Endometrium (tissue), 2 donors: ENCODE measurements at regions not wholly inside any gene's neighbourhood (a gene's known extent, or its start where the extent isn't known, plus 50 kb on each side); places are given as distances from the start of the nearest gene placed in this dataset.

Experiments
- FAIRE-seq: peaks from 2 replicates; lab custom pipeline; 2012; peaks lifted over from hg19 to GRCh38; lab: Jason Lieb, UNC
- donor health status: control.
- donor health status: control.

DNA sequence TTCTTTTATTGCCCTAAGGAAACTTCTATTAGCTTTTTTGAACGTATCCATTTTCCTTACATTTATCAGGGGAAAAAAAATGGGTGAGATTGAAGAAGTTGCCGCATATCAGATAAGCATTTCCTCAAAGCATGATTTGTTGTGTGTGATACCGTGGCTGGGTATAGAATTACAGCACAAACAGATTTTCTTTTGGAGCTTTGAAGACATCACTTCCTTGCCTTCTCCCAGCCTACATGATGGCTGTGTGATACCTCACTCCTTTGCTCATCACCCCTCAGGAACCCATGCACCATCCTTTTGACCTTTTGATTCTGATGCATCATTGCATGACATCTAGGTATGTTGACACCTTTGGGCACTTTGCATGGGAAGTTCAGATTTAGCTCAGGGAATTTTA lies 1155.3 kb downstream of the BRD1 start:
- FAIRE-seq: no peak

DNA sequence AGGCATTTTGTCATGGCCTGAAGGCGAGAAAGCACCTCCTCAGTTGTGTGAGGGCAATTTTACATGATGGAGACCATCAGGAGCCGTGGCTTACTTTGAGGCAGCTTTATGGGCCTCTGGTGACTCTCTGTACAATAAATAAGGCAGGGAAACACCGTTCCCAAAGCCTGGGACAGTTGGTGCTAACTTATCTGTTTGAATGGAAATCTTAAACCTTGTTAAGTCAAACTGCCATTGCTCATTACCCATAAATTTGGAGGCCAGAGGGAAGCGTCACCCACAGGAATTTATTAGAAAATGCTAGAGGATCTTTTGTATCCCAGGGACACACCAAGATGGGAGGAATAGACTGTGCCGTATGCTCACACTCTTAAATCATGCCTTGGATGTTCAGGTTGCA lies 1156.9 kb downstream of the BRD1 start:
- FAIRE-seq: no peak

DNA sequence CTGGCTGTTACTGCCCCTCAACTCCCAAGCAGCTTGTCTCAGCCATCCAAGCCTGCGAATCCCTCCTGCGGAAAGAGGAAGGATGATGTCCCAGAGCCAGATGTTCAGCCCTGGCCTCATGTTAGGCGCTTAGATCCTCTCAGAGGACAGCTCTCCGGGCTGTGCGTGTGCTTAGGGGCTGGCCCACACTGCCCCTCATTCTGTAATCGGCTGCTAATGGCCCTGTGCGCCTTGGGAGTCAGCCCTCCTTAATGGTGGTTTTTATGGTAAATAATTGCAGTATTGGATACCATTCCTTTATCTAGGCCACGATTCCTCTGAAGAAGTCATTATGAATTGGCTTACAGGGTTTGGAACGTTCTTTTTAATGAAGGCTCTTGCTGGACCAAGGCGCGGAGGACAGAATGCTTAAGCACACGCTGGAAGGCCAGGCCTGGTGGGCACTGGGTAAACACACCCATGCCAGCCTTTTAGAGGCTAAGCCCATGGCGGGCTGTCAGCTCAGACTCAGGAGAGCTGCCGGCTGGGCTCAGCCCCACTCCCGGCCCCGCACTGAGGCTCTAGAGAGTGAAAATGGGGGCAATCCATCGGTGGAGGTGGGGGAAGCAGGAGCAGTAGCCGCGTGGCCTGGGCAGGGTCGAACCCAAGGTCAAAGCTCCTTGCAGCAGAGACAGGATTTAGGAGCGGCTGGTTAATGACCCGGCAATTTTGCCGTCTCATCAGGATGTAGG lies 1157.5 kb downstream of the BRD1 start:
- FAIRE-seq: no peak

DNA sequence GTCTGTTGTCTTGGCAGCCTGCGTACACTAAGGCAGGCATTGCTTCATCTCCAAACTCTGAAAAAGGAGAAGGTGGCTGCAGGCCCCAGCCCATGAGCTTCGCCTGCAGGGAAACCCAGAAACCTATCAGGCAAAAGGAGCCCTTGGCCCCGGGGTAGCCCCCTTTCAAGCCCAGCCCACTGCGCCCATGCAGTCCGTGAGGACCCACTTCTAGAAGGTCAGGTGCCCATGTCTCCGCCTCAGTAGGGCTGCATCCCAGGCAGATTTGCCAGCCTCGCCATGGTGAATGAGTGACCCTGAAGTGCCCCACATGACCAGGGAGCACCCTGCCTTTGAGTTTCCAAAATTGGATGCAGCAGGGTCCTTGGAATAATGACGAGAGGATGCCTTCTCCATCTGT lies 1158.4 kb downstream of the BRD1 start:
- no peak for FAIRE-seq

DNA sequence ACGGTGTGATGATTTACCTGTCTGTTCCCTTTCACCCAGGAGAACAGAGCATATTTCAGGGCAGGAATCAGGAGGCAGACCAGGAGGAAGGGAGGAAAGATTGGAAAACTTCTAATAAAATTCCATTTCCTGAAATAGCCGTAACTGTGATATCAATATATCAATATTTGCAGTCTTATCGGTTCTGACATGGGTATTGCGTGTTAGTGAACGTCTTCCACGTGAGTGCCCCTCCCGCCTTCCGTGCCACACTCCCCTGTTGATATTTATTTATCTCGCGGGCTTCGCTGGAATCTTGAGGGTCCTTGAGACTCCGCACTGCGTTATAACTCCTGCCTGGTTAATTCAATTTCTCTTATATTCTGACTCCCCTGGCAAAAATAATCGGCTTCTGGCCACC lies 1160.4 kb downstream of the BRD1 start:
- FAIRE-seq: no peak

DNA sequence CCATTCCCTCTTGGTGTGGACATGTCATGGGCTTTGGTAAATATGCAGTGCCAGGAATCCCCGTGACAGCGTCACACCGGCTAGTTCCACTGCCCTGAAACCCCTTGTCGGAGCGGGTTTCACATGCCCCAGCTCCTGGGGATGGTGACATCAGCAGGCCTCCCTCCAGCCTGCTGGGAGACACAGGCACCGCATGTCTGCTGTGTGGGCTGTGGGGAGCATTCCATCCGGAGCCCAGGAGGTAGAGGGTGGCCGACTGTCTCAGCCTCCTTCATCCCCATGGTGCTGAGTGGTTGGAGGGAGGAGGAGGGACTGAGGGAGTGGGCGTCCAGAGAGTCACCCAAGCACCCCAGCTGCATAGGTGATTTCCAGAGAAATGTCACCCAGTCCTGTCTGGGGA lies 1161.1 kb downstream of the BRD1 start:
- no peak for FAIRE-seq

DNA sequence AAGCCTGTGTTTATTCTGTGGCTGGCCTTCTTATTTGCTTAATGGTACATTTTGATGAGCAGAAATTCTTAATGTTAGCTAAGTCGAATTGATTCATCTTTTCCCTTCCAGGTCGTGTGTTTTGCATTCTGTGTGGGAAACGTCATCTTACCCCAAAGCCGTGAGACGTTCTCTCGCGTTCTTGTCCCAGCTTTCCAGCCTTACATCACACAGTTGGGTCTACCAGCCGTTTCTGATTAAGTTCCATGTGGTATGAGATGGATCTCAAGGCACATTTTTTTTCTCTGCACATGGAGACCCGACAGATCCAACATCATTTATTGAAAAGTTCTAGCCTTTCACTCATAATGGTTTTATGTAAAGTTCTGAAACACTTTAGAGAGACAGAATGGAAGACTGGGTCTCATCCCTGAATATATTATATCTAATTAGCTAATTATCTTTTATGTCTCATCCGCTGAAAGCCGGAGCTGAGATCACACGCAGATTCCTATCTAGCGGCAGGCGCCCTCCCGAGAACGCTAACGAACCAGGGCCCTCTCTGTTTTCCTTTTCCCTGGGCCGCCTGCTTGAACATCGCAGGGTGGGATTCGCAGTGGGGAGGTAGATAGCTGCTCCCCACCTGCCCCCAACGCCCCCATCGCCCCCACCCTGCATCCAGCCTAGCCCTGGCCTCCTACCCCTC lies 1162.2 kb downstream of the BRD1 start:
- FAIRE-seq: no peak

DNA sequence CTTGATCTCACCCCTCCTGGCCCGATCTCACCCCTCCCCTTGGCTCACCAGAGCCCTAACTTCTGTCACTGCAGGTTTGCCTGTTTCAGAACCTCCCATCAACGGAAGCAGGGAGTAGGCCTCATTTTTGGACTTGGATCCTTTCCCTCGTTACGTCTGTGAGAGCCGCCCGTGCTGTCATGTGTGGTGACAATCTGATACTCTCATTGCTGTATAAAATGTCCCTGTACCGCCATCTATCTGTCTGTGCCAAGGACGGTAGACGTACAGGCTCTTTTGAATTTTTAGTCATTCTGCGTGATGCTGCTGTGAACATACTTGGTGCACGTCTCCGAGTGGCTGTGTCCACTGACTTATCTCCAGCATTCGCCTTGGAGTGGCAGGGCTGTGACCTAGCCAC lies 1163.1 kb downstream of the BRD1 start:
- FAIRE-seq: no peak

DNA sequence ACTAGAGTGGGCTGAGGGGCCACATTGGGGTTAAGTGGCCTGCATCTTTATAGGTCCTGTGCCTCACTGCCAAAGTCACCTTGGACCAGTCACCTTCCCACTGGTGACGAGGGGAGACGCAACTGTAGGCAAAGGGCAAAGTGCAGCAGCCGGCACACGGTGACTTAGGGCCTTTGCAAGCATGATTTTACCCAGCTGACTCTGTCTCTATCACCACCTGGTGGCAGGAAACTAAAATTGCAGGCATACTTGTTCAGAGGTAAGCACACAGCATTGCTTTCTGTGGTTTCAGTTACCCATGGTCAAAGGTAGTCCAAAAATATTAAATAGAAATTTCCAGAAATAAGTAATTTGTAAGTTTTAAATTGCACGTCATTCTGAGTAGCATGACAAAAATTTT lies 1164.4 kb downstream of the BRD1 start:
- FAIRE-seq: no peak

DNA sequence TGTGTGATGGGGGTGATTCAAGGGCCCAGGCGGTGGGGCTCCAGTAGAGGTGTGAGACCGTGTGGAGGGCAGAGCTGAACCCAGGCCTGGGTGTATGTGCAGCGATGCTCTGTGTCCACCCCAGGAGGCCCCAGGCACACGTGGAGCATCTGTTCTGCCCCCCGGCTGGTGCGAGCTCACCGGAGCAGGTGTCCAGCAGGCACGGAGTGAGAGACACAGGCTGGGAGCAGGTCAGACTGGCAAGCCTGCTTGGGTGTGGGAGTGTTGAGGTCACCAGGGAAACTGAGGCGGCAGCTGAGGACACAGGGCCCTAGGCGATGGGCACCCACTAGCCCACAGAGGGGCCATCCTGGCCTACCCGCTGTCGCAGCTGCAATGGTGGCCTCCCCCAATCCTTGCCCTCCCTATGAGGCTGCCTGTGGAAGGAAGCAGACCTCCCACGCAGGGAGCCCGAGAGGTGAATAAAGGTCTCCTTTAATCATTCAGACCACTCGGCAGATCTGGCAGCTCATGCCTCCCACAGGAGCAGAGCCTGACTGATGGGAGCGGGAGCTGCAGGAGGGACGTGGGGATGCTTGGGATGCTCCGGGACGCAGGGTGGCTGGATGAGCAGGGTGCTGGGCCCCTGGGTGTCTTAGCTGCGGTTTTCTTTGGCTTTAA lies 1165.1 kb downstream of the BRD1 start:
- no peak for FAIRE-seq

DNA sequence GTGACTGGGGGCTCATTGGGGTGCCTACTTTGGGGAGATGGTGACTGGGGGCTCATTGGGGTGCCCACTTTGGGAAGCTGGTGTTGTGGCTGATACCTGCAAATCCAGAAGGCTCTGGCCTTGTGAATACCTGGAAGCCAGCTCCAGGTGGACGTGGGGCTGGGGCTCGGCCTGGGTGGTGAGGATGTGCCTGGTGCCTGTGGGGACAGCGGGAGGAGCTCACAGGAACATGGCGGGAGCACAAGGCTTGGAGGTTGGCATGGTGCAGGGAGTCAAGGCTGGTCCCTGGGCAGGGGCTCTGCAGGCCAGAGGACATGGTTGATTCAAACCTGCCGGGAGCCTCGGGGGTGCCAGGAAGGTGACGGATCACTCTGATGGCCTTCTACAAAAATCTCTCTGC lies 1165.7 kb downstream of the BRD1 start:
- FAIRE-seq: no peak

DNA sequence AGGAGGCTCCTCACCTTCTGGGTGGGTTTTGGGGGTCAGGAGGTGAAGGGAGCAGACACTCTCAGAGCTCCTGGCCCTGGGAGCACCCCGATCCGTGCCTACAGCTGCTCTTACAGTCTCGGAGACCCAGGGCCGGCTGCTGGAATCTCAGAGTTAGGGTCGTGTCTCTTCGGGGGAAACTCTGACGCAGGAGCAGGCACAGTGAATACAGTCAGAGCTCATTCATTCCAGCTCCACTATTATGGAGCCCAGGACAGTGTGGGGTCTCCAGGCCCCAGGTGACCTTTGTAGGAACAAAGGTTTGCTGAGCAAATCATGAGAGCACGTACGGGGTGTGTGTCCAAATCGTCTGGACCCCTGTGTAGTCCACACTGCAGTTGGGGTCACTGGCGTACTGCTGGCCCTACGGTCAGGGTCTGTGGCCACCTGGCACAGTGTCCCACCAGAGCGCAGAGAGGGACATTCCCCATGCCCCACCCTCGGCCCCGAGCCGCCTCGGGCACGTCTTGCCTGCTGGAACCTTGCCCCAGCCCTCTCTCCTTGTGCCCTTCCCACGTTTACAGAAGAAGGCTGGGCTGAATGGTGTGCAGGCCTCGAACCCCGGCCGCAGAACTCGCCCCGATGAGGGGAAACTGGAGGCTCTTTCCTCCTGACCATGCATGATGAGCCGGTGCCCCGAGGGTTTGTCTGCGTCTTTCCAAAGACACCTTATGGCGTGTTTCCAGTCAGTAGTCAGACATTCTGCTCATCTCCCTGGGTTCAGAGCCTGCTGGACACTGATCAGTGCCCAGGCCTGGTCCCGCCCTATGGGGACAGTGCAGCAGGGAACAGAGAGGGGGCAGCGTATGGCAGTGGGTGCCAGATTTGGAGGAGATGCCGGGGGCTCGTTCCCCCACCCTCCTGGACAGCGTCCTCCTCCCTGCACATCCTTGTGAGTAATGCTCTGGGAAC lies 1166.6 kb downstream of the BRD1 start:
- no peak for FAIRE-seq

DNA sequence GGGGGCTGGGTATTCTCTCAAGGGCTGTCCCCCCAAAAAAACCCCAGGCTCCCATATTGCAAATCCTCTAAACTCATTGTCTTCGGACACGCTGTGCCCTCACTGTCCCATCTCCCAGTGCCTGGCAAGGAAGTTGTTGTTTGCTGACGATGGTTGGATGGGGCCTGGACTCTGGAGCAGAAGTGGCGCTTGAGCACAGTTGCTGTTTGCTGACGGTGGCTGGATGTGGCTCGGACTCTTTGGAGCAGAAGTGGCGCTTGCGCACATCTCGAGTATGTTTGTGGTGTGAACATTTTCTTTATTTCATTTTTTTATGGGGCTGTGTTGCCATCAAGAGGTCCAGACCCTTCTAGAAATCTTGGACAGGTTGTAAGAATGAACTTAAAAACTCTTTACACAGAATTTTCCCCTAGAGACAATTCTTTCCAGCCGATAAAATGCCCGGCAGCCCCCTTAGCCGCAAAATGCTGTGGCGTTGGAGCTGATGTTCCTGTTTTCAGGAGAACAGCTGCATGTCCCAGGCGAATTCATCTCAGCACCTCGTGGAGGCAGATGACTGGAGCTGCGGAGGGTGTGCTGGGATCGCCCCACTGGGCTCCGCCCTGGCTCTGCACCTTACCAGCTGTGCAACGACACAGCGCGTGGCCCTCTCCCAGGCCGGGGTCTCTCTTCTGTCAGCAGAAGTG lies 1167.4 kb downstream of the BRD1 start:
- no peak for FAIRE-seq

DNA sequence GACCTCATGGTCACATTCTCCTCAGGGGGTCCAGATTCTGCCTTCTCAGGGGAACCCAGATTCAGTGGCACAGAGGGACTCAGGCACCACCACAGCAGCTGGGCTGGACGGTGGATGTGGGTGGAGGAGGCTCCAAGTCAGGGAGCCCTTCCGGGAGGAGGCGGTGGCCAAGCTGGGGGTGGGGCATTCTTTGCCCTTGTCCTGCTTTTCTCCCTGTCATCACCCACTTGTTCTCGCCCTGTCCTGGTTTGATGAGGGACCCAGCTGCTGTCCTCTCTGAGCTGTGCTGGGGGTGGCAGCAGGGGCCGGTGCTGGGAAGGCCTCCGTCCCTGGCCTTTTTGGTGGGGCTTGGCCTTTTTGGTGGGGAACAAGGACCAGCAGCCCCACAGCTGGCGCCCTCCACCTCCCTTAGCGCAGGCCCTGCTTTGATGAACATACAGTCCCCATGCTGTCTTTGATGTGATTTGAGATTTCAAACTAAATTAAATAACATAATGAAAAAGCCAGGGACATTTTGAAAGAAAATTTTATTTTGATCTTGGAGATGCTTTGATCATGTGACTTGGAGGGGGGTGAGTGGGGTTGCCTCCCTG lies 1168.2 kb downstream of the BRD1 start:
- FAIRE-seq: no peak

DNA sequence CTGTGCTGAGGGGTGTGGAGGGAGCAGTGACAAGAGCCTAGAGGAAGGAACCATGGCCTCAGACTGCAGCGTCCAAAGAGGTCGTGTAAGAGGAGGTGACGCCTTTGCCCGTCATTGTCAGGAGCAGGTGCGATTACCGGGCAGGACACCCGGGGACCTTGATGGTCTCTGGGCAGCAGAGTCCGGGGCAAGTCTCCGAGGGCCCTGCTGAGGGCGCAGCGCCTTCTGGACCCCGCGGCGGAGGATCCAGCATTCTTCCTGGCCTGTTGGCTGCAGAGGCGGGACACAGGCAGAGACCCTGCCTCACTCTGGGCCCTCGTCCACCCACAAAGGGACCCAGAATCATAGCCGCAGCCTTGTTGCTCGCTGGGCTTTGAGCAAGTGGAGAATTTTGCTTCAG lies 1168.8 kb downstream of the BRD1 start:
- no peak for FAIRE-seq

DNA sequence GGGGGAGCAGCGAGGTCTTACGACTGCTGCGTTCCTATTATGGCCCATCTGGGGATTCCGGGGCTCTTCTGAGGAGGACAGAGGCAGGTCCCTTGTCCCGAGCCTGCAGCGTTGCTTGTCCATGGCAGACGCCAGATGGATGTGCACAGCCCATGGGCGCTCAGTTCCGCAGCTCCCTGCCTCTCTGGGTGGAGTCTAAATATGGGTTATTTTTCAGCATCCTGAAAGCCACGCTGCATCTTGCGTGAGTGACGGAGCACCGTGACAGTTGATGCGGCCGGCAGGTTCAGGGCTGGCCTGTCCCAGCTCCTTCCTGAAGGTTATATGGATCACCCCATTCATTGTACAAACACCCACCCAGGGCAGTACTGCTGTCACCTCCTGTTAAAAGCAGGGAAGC lies 1169.4 kb downstream of the BRD1 start:
- no peak for FAIRE-seq

DNA sequence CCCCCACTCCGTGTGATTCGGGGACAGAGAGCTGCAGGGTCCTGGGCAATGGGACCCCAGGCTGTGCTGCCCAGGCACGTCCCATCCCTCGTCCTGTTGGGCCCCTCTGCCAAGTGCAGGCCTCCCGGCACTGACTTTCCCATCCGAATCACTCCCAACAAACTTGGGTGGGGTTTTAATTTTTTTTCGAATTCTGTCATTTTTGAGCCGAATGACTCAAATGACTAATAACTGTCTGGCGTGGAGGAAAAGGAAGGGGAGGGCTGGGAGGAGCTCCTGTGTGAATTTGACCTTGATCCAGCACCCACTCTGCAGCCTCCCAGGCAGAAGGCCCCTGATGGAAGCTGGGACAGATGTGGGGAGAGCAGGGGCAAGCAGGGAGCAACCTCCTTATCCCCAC lies 1173.2 kb downstream of the BRD1 start:
- no peak for FAIRE-seq

DNA sequence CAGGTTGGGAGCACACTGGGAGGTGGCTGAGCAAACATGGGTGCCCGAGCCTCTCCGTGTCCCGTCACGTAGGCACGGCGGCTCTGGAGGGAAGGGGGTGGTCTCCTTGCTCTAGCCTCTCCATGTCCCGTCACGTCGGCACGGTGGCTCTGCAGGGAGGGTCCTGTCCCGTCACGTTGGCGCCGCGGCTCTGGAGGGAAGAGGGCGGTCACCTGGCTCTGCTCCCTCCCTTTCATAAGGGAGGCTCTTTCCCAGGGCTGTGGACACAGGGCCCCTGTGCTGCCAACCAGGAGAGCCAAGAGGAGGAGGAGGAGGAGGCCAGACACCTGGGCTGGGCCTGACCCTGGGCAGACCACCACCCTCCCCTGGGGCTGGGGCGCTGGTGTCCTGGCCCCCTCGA lies 1173.7 kb downstream of the BRD1 start:
- FAIRE-seq: no peak

DNA sequence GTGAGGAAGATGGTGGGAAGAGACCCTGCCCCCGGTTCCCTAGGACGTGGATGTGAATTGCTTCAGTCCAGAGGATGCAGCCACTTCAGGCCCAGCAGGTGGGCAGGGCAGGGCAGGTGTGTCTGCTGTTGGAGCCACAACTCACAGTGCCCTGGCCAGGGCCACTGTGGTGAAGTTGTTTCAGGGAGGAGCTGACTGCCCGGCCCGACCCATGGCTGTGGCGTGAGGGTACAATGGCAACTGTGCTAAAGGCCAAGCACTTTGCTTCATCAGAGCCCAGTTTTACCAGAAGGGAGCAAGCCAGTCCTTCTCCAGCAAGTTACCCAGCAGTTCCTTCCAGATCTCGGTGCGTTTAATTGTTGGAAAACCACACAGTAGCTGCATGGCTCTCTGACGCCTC lies 1174.4 kb downstream of the BRD1 start:
- FAIRE-seq: no peak

DNA sequence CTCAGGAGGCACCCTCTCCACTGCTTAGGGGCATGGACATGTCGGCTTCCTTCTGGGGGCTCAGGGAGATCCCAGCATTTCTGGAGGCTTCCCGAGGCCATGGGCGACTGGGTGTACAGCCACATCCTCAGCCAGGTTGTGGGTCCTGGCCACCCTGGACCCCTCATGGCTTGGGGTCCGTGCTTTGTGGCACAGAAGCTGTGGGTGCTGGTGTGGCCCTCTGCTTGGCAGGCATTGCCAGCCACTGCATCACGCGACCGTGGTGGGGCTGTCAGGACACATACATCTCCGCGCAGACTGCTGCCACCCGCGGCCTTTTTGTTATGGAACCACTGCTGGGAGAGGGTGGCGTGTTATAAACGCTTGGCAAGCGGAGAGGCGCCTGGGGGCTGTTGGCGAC lies 1174.9 kb downstream of the BRD1 start:
- FAIRE-seq: no peak

DNA sequence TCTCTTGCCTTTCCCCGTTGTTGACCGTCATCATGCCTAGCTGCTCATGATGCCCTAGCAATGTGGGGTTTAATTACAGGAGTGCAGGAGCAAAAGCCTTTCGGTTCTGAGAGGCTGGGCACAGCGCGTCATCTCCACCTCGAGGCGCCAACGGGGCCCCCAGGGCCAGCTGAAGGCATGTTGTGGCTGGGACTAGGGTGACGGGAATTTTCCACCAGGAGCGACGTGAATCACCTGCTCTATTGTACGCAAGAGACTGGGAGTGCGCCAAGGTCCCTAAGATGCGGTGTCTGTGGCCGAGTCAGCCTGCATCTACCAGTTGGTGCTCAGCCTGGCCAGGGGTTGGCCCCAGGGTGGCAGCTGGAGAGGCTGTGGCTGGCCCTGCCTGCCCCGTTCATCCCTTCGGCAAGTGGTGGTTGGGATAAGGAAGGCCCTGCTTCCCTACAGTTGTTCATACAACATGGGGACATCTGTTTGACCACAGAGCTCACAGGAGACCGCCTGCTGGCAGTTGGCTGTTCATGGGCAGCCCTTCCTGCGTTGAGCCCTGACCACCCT lies 1175.6 kb downstream of the BRD1 start:
- FAIRE-seq: no peak
